ENCODE measurements at regions not wholly inside any gene's neighbourhood (a gene's known extent, or its start where the extent isn't known, plus 50 kb on each side); places are given as distances from the start of the nearest gene placed in this dataset.

- TF ChIP-seq, protein P1, sequence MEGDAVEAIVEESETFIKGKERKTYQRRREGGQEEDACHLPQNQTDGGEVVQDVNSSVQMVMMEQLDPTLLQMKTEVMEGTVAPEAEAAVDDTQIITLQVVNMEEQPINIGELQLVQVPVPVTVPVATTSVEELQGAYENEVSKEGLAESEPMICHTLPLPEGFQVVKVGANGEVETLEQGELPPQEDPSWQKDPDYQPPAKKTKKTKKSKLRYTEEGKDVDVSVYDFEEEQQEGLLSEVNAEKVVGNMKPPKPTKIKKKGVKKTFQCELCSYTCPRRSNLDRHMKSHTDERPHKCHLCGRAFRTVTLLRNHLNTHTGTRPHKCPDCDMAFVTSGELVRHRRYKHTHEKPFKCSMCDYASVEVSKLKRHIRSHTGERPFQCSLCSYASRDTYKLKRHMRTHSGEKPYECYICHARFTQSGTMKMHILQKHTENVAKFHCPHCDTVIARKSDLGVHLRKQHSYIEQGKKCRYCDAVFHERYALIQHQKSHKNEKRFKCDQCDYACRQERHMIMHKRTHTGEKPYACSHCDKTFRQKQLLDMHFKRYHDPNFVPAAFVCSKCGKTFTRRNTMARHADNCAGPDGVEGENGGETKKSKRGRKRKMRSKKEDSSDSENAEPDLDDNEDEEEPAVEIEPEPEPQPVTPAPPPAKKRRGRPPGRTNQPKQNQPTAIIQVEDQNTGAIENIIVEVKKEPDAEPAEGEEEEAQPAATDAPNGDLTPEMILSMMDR (conservative IDR thresholded peaks at IDR 0.05; ENCODE audit: low read depth, low read length): no peak
- TF ChIP-seq POLR2A (IDR thresholded peaks at IDR 0.05; ENCODE audit: low read depth, low read length) (no peak), BHLHE40 (IDR thresholded peaks at IDR 0.05; ENCODE audit: low read depth, low read length) (no peak), RFX5 (IDR thresholded peaks at IDR 0.05; ENCODE audit: low read depth, low read length) (no peak), MAFK (IDR thresholded peaks at IDR 0.05; ENCODE audit: low read depth, low read length) (no peak), RAD21 (IDR thresholded peaks at IDR 0.05; ENCODE audit: low read length) (no peak), SMC3 (IDR thresholded peaks at IDR 0.05; ENCODE audit: low read depth, low read length) (no peak)
- TF ChIP-seq, protein P2, sequence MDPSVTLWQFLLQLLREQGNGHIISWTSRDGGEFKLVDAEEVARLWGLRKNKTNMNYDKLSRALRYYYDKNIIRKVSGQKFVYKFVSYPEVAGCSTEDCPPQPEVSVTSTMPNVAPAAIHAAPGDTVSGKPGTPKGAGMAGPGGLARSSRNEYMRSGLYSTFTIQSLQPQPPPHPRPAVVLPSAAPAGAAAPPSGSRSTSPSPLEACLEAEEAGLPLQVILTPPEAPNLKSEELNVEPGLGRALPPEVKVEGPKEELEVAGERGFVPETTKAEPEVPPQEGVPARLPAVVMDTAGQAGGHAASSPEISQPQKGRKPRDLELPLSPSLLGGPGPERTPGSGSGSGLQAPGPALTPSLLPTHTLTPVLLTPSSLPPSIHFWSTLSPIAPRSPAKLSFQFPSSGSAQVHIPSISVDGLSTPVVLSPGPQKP (IDR thresholded peaks at IDR 0.05; ENCODE audit: borderline replicate concordance, low read depth, low read length): no peak
Observed at GRCh38 chr15:35723120-35723847, 177.3 kb upstream of the DPH6 start.

Data from IMR-90 (cell line).